ENCODE measurements at regions not wholly inside any gene's neighbourhood (a gene's known extent, or its start where the extent isn't known, plus 50 kb on each side); places are given as distances from the start of the nearest gene placed in this dataset.

DNA sequence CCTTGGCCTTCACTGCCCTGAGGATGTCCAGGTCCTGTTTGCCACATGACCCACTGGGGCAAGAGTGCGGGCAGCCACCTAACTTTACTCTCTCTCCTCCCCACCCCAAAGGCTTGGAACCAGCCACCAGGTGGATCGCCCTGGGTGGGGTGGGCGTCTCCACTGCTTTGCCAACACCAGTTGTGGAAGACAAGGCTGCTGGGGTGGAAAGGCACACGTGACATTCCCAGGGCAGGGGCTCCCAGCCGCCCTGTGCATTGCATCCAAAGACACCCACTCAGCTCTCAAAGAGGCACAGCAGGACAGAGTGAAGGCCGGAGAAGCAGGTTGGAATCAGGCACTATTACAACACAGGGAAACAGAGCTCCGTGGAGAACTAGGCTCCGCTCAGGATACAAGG, 162.2 kb downstream of the OLFM1 start:
- H3K27me3 ChIP-seq: peaks cover 0 to 14% of the 10 kb centered on the region in 2 donors
- DNase-seq (ENCODE audit: low spot score in 2 of 2): no peak

DNA sequence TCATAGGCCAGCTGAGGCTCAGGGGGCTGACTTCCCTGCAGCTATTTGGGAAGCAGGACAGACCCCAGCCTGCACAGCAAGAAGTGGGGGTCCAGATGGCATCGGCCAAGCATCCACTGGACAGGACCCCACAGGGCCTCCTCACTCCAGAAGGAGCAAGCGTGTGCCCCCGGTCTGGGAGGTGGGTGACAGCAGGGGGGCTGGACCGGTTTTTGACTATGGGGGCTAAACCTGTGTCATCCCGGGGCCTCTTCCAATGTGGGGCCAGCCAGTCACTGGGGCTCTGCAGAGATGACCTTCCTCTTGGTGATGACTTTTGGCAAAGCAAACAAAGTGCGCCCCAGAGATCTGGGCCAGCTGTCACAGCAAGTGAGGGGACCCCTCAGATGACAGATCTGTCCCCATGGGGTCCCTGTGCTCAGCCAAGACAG, 163.9 kb downstream of the OLFM1 start:
- Histone ChIP-seq H3K4me1 (no peaks in the 10 kb centered on the region), H3K9me3 (no peaks in the 10 kb centered on the region), H3K27me3 (peaks cover 0 to 6% of the 10 kb centered on the region in 2 donors), H3K36me3 (no peaks in the 10 kb centered on the region), H3K4me3 (no peak overlapping the region), H3K27ac (no peak overlapping the region)
- no peak for DNase-seq (ENCODE audit: low spot score in 2 of 2)
- 87 to 91% methylated on average over 4 to 5 of the region's 6 CpGs for WGBS, 2 donors
- TF ChIP-seq, protein P1, sequence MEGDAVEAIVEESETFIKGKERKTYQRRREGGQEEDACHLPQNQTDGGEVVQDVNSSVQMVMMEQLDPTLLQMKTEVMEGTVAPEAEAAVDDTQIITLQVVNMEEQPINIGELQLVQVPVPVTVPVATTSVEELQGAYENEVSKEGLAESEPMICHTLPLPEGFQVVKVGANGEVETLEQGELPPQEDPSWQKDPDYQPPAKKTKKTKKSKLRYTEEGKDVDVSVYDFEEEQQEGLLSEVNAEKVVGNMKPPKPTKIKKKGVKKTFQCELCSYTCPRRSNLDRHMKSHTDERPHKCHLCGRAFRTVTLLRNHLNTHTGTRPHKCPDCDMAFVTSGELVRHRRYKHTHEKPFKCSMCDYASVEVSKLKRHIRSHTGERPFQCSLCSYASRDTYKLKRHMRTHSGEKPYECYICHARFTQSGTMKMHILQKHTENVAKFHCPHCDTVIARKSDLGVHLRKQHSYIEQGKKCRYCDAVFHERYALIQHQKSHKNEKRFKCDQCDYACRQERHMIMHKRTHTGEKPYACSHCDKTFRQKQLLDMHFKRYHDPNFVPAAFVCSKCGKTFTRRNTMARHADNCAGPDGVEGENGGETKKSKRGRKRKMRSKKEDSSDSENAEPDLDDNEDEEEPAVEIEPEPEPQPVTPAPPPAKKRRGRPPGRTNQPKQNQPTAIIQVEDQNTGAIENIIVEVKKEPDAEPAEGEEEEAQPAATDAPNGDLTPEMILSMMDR (IDR thresholded peaks at IDR 0.05): no peak
- TF ChIP-seq POLR2A (IDR thresholded peaks at IDR 0.05): no peak
- no peak for TF ChIP-seq EP300 (IDR thresholded peaks at IDR 0.05)

More for the DNA sequence above, 162.2 kb downstream of the OLFM1 start:
- Histone ChIP-seq H3K36me3 (no peaks in the 10 kb centered on the region), H3K27ac (no peak overlapping the region), H3K4me3 (no peak overlapping the region), H3K9me3 (no peaks in the 10 kb centered on the region), H3K4me1 (no peaks in the 10 kb centered on the region)
- TF ChIP-seq, protein P1 (IDR thresholded peaks at IDR 0.05): no peak
- TF ChIP-seq EP300 (IDR thresholded peaks at IDR 0.05) (no peak), POLR2A (IDR thresholded peaks at IDR 0.05) (no peak)
- 88 to 95% methylated on average over 8 of the region's 8 CpGs for WGBS, 2 donors

DNA sequence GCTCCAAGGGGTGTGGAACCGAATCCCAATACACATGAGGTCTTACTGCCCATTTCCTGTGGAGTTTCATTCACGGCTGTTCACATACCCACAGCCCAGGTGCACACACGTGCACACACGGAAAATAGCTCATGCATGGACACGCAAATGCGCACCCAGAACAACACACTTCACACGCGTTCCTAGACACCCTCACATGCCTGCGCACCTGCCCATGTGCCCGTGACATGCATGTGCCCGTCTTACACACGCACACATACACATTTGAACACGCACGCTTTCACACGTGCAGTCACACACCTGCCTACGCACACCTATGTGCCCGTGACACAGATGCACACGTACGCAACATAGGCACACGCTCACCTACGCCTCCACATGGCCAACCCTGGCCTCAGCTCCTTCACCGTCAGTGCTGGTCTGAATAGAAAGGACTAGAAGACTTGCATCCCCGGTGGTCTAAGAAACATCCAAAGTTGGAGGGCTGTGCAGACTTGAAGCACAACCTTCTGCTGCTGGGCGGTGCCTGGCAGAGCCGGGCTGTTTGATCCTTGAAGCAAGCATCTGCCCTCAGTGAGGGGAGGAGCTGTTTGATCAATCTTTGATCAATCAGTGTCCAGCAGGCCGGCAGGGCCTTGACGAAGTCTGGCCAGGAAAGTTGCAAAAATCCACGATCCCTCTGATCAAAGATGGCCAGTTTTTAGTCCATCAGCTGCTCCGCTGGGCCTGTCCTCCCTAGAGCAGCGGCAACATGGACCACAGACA, 164.7 kb downstream of the OLFM1 start:
- no peak overlapping the region for H3K27ac ChIP-seq
- H3K27me3 ChIP-seq: peaks cover 0 to 7% of the 10 kb centered on the region in 2 donors
- 88 to 91% methylated on average over 30 of the region's 30 CpGs for WGBS, 2 donors
- H3K9me3 ChIP-seq: no peaks in the 10 kb centered on the region
- no peak for TF ChIP-seq EP300 (IDR thresholded peaks at IDR 0.05)
- TF ChIP-seq POLR2A (IDR thresholded peaks at IDR 0.05): no peak
- TF ChIP-seq, protein P1 (IDR thresholded peaks at IDR 0.05): no peak
- H3K36me3 ChIP-seq: no peaks in the 10 kb centered on the region
- H3K4me3 ChIP-seq: no peak overlapping the region
- H3K4me1 ChIP-seq: peaks cover 0 to under 1% (median 0%) of the 10 kb centered on the region in 4 donors
- no peak for DNase-seq (ENCODE audit: low spot score in 2 of 2)

DNA sequence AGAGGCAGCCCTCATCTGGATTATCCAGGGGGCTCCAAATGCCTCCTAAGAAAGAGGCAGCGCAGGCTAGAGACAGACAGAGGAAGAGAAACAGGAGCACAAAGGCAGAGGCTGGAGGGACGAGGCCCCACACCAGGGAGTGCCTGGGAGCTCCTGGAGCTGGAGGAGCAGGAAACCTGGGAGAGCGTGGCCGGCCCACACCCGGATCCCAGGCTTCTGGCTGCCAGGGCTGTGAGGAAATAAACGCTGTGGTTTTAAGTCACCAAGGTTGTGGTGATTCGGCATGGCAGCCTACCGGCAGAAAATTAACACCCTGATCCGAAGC, 165.5 kb downstream of the OLFM1 start:
- Histone ChIP-seq H3K27me3 (peaks cover 0 to 7% of the 10 kb centered on the region in 2 donors), H3K4me1 (peaks cover 0 to 8% (median 0%) of the 10 kb centered on the region in 4 donors), H3K27ac (no peak overlapping the region), H3K4me3 (no peak overlapping the region), H3K9me3 (no peaks in the 10 kb centered on the region), H3K36me3 (no peaks in the 10 kb centered on the region)
- WGBS, 2 donors: 34 to 36% methylated on average over 9 of the region's 9 CpGs
- no peak for DNase-seq (ENCODE audit: low spot score in 2 of 2)
- TF ChIP-seq, protein P1 (IDR thresholded peaks at IDR 0.05): no peak
- TF ChIP-seq POLR2A (IDR thresholded peaks at IDR 0.05) (no peak), EP300 (IDR thresholded peaks at IDR 0.05) (no peak)

DNA sequence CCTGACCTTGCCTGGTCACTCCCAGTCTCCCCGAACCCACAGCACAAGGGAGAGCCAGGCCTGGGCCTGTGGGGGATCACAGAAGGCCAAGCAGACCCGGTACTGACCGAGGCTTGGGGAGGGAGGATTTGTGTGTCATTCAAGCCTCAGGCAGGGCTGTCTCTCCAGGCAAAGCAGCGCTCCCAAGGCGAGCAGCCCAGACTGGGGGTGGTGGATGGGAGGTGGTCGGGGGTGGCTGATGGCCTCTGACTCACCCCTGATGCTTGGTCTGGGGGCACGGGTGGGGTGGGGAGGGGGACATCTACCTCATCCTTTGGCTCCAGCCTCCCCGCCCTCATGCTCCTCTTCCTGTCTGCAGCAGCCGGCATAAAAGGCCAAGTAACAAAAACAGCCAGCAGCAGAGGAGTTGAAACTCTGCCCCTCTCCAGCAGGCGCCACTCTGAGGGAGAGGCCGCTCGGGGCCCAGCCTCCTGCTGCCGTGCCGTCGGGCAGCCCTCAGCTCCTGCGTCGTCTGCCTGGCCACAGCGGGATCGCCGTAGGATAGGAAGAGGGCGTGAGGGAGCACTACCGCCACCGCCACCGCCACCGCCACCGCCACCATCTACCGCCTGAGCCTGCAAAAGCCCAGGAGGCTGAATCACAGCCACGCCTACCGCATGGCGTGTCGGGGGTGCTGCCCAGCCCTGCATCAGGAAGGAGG, 166.0 kb downstream of the OLFM1 start:
- H3K27ac ChIP-seq: no peak overlapping the region
- H3K4me1 ChIP-seq: peaks cover 0 to 9% (median 0%) of the 10 kb centered on the region in 4 donors
- no peak overlapping the region for H3K4me3 ChIP-seq
- TF ChIP-seq POLR2A (IDR thresholded peaks at IDR 0.05): no peak
- TF ChIP-seq, protein P1 (IDR thresholded peaks at IDR 0.05): no peak
- H3K9me3 ChIP-seq: no peaks in the 10 kb centered on the region
- H3K27me3 ChIP-seq: peaks cover 0 to 7% of the 10 kb centered on the region in 2 donors
- DNase-seq (ENCODE audit: low spot score in 2 of 2): no peak
- WGBS, 2 donors: 31 to 43% methylated on average over 19 to 20 of the region's 31 CpGs
- H3K36me3 ChIP-seq: no peaks in the 10 kb centered on the region
